ENCODE measurements at regions not wholly inside any gene's neighbourhood (a gene's known extent, or its start where the extent isn't known, plus 50 kb on each side); places are given as distances from the start of the nearest gene placed in this dataset.
"Not testable (repeated sequence)": the region's sequence is repeated elsewhere in the genome, so short reads cannot be mapped to it uniquely, and the experiment has no call there.

GRCh38 chr6:4334158-4334740 is 198.9 kb upstream of the ECI2 start:
- H3K27ac ChIP-seq, H3K4me3 ChIP-seq: not testable (repeated sequence)

DNA sequence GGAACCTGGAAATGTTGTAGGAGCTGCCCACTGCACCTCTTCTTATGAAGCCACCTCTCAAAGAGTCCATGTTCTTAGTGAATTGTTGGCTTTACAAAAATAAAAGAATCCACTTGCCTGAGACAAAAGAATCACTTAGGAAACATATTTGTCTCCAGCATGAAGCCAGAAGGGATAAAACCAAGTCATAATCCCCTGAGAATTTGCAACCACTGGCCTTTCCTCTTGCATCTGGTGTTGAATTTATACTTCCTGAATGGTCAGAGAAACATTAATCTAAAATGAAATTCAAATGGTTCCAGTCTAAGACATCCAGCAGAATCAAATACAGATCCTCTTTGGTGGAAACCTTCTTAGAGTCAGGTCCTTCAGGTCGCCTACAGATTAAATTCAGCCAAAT is 192.5 kb upstream of the ECI2 start:
- Histone ChIP-seq H3K4me3 (no peak overlapping the region), H3K27ac (no peak overlapping the region)

DNA sequence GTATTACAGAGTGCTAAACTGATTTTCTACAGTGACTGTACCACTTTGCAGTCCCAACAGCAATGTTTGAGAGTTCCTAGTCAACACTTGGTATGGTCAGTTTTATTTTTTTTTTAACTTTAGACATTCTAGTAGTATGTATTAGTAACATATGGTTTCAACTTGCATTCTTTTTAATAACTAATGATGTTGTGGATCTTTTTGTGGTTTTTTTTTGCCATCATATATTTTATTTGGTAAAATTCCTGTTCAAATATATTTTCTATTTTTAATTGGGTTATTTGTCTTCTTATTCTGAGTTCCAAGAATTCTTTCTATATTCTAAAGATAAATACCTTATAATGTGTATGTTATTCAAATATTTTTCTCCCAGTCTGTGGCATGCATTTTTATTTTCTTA is 189.4 kb upstream of the ECI2 start:
- Histone ChIP-seq H3K4me3 (no peak overlapping the region), H3K27ac (no peak overlapping the region)

GRCh38 chr6:4323322-4323721 is 187.9 kb upstream of the ECI2 start:
- no peak overlapping the region for H3K4me3 ChIP-seq
- H3K27ac ChIP-seq, result peak overlapping the region in 8 of 21 experiments; percentile 2 to 60 (median 22)

- H3K27ac ChIP-seq, result peak overlapping the region in 7 of 21 experiments; percentile 2 to 60 (median 27)
- H3K4me3 ChIP-seq, result no peak overlapping the region
These were observed 187.5 kb upstream of the ECI2 start for GRCh38 chr6:4322846-4323309.

- Histone ChIP-seq H3K27ac (peak overlapping the region in 6 of 21 experiments; percentile 15 to 60 (median 38)), H3K4me3 (no peak overlapping the region)
These were observed 186.9 kb upstream of the ECI2 start for GRCh38 chr6:4322134-4322845.

- Histone ChIP-seq H3K27ac (peak overlapping the region in 14 of 21 experiments; percentile 7 to 91 (median 47)), H3K4me3 (no peak overlapping the region)
These were observed 185.5 kb upstream of the ECI2 start for GRCh38 chr6:4320860-4321259.

DNA sequence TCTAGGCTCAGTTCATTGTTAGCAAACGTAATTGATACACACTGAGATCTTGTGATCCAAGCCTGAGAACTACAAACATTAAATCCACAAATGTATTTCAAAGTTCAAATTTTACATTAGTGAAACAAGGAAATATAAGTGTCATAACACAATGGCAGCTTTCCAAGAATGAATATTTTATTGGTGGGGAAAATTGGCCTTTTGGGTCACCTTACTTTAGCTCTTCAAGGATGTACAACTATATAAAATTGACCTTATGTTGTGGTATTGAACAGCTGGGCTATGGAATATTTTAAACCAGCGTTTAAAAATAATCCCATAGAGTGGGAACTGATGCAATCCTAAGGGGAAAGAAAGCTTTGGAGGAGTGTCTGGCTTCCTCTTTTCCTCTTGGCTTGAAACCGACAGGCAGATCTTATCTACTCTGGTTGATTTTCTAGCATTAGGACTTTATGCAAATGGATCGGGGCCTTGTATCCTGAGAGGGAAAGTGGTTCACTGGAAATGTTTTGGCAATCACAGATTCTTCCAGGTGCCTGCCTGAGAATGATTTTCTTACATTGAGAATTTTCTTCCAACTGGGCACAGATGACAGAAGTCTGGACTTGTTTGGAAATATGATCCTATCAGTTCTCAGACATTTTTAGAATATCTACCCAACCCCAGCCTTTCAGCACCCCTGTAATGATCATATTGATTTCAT is 184.8 kb upstream of the ECI2 start:
- Histone ChIP-seq H3K27ac (peak overlapping the region in 16 of 21 experiments; percentile 7 to 91 (median 40)), H3K4me3 (no peak overlapping the region)

DNA sequence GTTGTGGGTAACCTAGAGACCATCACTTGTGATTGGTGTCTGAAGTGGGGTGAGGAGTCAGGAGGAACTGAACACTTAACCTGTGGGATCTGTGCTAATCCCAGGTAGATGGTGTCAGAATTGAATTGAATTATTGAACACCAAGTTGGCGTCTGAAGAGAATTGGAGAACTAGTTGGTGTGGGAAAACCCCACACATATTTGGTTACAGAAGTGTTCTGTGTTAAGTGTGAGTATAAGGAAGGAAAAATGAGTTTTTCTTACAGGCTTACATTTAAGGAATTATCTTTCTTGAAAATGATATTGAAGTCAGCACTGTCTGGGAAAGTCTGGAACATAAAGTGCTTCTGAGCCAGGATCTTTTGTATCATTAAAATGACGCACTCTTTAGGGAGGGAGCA is 182.9 kb upstream of the ECI2 start:
- Histone ChIP-seq H3K4me3 (no peak overlapping the region), H3K27ac (peak overlapping the region in 11 of 21 experiments; percentile 39 to 91 (median 78))

- Histone ChIP-seq H3K27ac (peak overlapping the region in 20 of 21 experiments; percentile 58 to 91 (median 81)), H3K4me3 (no peak overlapping the region)
These were observed 181.6 kb upstream of the ECI2 start for GRCh38 chr6:4316867-4317400.

DNA sequence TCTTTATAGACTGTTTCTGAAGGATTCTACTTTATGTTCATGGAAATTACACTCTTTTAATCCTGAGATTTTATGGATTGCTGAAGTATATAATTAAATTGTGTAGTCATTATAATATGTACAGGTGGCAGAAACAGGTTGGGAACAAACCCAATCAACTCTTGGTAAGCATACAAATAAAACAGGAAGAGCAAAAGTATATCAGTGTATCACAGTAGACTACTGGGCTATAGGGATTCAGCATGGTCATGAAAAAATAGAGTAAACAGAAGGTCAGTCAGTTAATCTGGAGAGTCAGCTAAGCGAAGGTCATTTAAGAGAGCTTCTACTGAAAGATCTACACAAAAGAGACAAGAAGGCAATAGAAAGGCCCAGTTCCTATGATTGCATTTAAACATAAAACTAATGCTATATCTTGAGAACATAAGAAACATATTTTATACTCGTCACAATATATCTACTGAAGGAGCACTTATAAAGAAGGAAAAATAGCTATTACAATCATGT is 178.9 kb upstream of the ECI2 start:
- Histone ChIP-seq H3K4me3 (no peak overlapping the region), H3K27ac (no peak overlapping the region)

- H3K4me3 ChIP-seq, result no peak overlapping the region
- peak overlapping the region in 6 of 21 experiments; percentile 19 to 45 (median 37) for H3K27ac ChIP-seq
These were observed 177.8 kb upstream of the ECI2 start for GRCh38 chr6:4313044-4313686.

- Histone ChIP-seq H3K4me3 (no peak overlapping the region), H3K27ac (no peak overlapping the region)
These were observed 176.8 kb upstream of the ECI2 start for GRCh38 chr6:4311976-4312860.

- no peak overlapping the region for H3K27ac ChIP-seq
- no peak overlapping the region for H3K4me3 ChIP-seq
These were observed 174.2 kb upstream of the ECI2 start for GRCh38 chr6:4309540-4309939.

GRCh38 chr6:4308364-4308763 is 173.0 kb upstream of the ECI2 start:
- H3K27ac ChIP-seq, result no peak overlapping the region
- H3K4me3 ChIP-seq, result no peak overlapping the region

GRCh38 chr6:4304927-4305455 is 169.6 kb upstream of the ECI2 start:
- H3K4me3 ChIP-seq, result no peak overlapping the region
- no peak overlapping the region for H3K27ac ChIP-seq

GRCh38 chr6:4303638-4304037 is 168.3 kb upstream of the ECI2 start:
- no peak overlapping the region for H3K27ac ChIP-seq
- no peak overlapping the region for H3K4me3 ChIP-seq

DNA sequence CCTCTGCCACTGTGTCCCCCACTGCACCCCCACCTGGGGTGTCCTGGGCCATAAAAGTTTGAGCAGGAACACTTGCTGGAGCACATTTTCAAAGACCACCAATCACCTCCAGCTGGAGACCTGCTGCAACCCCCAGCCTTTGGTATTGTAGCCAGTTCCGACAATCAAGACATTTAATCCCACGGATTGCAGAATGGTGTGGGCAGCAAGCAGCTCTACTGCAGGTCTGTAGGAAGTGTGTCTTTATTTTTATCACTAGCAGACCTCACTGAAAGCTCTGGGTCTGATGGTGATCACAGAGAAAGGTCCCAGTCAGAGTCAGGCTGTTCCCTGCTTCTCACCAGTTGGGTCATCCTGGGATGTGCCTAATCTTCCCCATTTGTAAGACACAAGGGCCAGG is 167.1 kb upstream of the ECI2 start:
- Histone ChIP-seq H3K27ac (no peak overlapping the region), H3K4me3 (no peak overlapping the region)

DNA sequence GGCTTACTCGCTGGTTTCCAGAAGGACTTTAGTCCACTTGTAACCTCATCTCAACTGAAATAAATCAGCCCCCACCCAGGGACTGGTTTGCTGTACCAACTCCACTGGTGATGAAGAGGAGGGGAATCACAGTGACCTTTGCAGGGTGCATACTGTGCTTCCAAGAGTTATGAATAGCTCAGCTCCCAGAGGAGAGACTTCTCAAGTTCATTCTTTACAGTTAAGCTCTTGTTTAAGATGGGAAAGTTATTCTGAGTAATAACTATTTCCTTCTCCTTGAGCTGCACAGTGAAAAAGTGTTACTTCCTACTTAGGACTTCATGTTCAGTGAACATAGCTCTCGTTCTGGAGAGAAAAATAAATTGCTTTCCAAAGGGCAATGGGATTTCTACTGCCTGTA is 166.5 kb upstream of the ECI2 start:
- H3K4me3 ChIP-seq, result no peak overlapping the region
- no peak overlapping the region for H3K27ac ChIP-seq

Measured in skin epidermis (tissue), 12 donors.